ENCODE measurements at regions not wholly inside any gene's neighbourhood (a gene's known extent, or its start where the extent isn't known, plus 50 kb on each side); places are given as distances from the start of the nearest gene placed in this dataset.

DNA sequence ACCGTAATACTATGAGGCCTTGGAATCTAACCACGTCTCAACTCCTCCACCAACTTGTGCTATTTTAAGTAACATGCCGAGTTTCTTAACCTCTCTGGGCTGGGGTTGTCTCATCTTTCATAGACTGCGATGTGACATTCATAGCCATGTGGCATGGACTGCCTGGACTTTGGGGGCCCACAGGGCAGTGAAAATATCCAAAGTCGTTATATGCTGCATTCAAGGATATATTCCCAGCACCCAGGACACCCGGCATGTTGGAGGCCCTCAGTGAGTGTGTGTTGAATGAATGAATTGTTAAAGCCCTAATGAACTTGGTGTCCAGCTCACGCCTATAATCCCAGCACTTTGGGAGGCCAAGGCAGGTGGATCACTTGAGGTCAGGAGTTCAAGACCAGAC is 203.1 kb downstream of the CBLN1 start:
- H3K27ac ChIP-seq = no peak overlapping the region
- intact Hi-C loops (cut with DNase I) = no loop called here
- 77 to 86% (median 80%) methylated on average over 7 of the region's 7 CpGs for WGBS, 3 donors
- no peaks in the 10 kb centered on the region for H3K9me3 ChIP-seq
- H3K27me3 ChIP-seq = no peaks in the 10 kb centered on the region
- TF ChIP-seq, protein P1, sequence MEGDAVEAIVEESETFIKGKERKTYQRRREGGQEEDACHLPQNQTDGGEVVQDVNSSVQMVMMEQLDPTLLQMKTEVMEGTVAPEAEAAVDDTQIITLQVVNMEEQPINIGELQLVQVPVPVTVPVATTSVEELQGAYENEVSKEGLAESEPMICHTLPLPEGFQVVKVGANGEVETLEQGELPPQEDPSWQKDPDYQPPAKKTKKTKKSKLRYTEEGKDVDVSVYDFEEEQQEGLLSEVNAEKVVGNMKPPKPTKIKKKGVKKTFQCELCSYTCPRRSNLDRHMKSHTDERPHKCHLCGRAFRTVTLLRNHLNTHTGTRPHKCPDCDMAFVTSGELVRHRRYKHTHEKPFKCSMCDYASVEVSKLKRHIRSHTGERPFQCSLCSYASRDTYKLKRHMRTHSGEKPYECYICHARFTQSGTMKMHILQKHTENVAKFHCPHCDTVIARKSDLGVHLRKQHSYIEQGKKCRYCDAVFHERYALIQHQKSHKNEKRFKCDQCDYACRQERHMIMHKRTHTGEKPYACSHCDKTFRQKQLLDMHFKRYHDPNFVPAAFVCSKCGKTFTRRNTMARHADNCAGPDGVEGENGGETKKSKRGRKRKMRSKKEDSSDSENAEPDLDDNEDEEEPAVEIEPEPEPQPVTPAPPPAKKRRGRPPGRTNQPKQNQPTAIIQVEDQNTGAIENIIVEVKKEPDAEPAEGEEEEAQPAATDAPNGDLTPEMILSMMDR (IDR thresholded peaks at IDR 0.05) = no peak
- TF ChIP-seq POLR2A (IDR thresholded peaks at IDR 0.05) = no peak
- no peak for TF ChIP-seq EP300 (IDR thresholded peaks at IDR 0.05)
- no peak for DNase-seq
- H3K4me1 ChIP-seq (ENCODE audit: insufficient read depth) = no peaks in the 10 kb centered on the region
- H3K4me3 ChIP-seq = no peak overlapping the region
- H3K36me3 ChIP-seq = no peaks in the 10 kb centered on the region

GRCh38 chr16:49078104-49078503 is 203.5 kb downstream of the CBLN1 start:
- no peak for DNase-seq
- Histone ChIP-seq H3K27me3 (no peaks in the 10 kb centered on the region), H3K36me3 (no peaks in the 10 kb centered on the region), H3K27ac (no peak overlapping the region), H3K9me3 (no peaks in the 10 kb centered on the region), H3K4me1 (ENCODE audit: insufficient read depth) (no peaks in the 10 kb centered on the region), H3K4me3 (no peak overlapping the region)
- TF ChIP-seq EP300 (IDR thresholded peaks at IDR 0.05) (no peak), POLR2A (IDR thresholded peaks at IDR 0.05) (no peak)
- TF ChIP-seq, protein P1 (IDR thresholded peaks at IDR 0.05) = no peak
- intact Hi-C loops (cut with DNase I) = no loop called here
- WGBS, 3 donors = 90 to 98% (median 91%) methylated on average over 1 of the region's 1 CpG

- TF ChIP-seq, protein P1 (IDR thresholded peaks at IDR 0.05) = no peak
- TF ChIP-seq POLR2A (IDR thresholded peaks at IDR 0.05) (no peak), EP300 (IDR thresholded peaks at IDR 0.05) (no peak)
- no peaks in the 10 kb centered on the region for H3K4me1 ChIP-seq (ENCODE audit: insufficient read depth)
- no peak overlapping the region for H3K27ac ChIP-seq
- no peak for DNase-seq
- no peaks in the 10 kb centered on the region for H3K36me3 ChIP-seq
- intact Hi-C loops (cut with DNase I) = no loop called here
- WGBS, 3 donors = 83 to 85% (median 84%) methylated on average over 3 of the region's 3 CpGs
- no peaks in the 10 kb centered on the region for H3K9me3 ChIP-seq
- no peak overlapping the region for H3K4me3 ChIP-seq
- no peaks in the 10 kb centered on the region for H3K27me3 ChIP-seq
Measured at GRCh38 chr16:49075709-49076108, 205.9 kb downstream of the CBLN1 start.

- Histone ChIP-seq H3K4me3 (no peak overlapping the region), H3K27me3 (no peaks in the 10 kb centered on the region)
- WGBS, 3 donors = 83 to 88% (median 87%) methylated on average over 5 of the region's 5 CpGs
Measured at GRCh38 chr16:49068224-49068623, 213.4 kb downstream of the CBLN1 start.

More at GRCh38 chr16:49068224-49068623, 213.4 kb downstream of the CBLN1 start:
- DNase-seq = no peak
- Histone ChIP-seq H3K9me3 (no peaks in the 10 kb centered on the region), H3K36me3 (no peaks in the 10 kb centered on the region), H3K4me1 (ENCODE audit: insufficient read depth) (no peaks in the 10 kb centered on the region), H3K27ac (no peak overlapping the region)
- intact Hi-C loops (cut with DNase I) = no loop called here
- TF ChIP-seq POLR2A (IDR thresholded peaks at IDR 0.05) = no peak
- TF ChIP-seq, protein P1 (IDR thresholded peaks at IDR 0.05) = no peak
- TF ChIP-seq EP300 (IDR thresholded peaks at IDR 0.05) = no peak

Data from ovary (tissue), 7 donors.